Breast epithelium (tissue), 4 donors: ENCODE measurements at regions not wholly inside any gene's neighbourhood (a gene's known extent, or its start where the extent isn't known, plus 50 kb on each side); places are given as distances from the start of the nearest gene placed in this dataset.

Experiments
- DNase-seq, 2 donors: peaks; one replicate each; pipeline ENCODE4 v3.0.0-alpha.2; 2019; ENCODE audit warnings: low spot score in 2 of 2
- H3K27ac ChIP-seq, 2 donors: fragments of 200-600 bp; sonication (generic) in 1 of 2; one replicate each; pipeline ENCODE4 v1.5.1; 2016 to 2019; ENCODE audit warnings: mild to moderate bottlenecking in 1 of 2
- H3K27me3 ChIP-seq, 2 donors: fragments of 200-600 bp; sonication (generic) in 1 of 2; one replicate each; pipeline versions ENCODE4 v1.5.1 to v1.6.0; 2017 to 2019; ENCODE audit warnings: control low read depth in 1 of 2, mild to moderate bottlenecking in 1 of 2
- H3K36me3 ChIP-seq: fragments of 200-600 bp; one replicate; pipeline ENCODE4 v1.5.1; 2019
- H3K4me1 ChIP-seq, 2 donors: fragments of 200-600 bp; sonication (generic); one replicate each; pipeline ENCODE4 v1.5.1; 2016 to 2019; ENCODE audit warnings: control low read depth in 1 of 2
- H3K4me3 ChIP-seq, 3 donors: fragments of 200-600 bp; sonication (generic); 1 replicate in 2 of 3; 2 replicates in 1 of 3; pipeline ENCODE4 v1.5.1; 2016 to 2019; ENCODE audit warnings: mild to moderate bottlenecking in 3 of 3, moderate library complexity in 2 of 3
- H3K9me3 ChIP-seq, 2 donors: fragments of 200-600 bp; sonication (generic) in 1 of 2; one replicate each; pipeline ENCODE4 v1.5.1; 2016 to 2019; ENCODE audit warnings: control low read depth in 1 of 2
- CTCF ChIP-seq, 3 donors: fragments of 450-650 bp; IDR thresholded peaks; one replicate each; pipeline ENCODE4 v1.5.1; 2016 to 2017; ENCODE audit warnings: antibody characterized with exemption in 3 of 3, mild to moderate bottlenecking in 3 of 3, moderate library complexity in 3 of 3
- POLR2A ChIP-seq: fragments of 450-650 bp; IDR thresholded peaks from one replicate; pipeline ENCODE4 v1.6.1; 2016; ENCODE audit warnings: antibody characterized with exemption, mild to moderate bottlenecking, moderate library complexity
- POLR2AphosphoS5 ChIP-seq, 3 donors: sonication (generic); formaldehyde crosslinking; IDR thresholded peaks; one replicate each; pipeline ENCODE4 v1.6.1; 2017; ENCODE audit warnings: antibody characterized with exemption in 3 of 3
- intact Hi-C: fragments of 100-400 bp; cut with DNase I; formaldehyde crosslinking; loops from one replicate; pipeline ENCODE4 v1.15.1; 2023; ENCODE audit warnings: low total_unique reads

- DNase-seq, result no peak
- Histone ChIP-seq H3K4me3 (no peak overlapping the region), H3K27ac (no peak overlapping the region), H3K27me3 (no peaks in the 10 kb centered on the region), H3K4me1 (no peaks in the 10 kb centered on the region), H3K9me3 (no peaks in the 10 kb centered on the region), H3K36me3 (no peaks in the 10 kb centered on the region)
- intact Hi-C loops, result no loop called here
- TF ChIP-seq CTCF (IDR thresholded peaks at IDR 0.05) (no peak), POLR2AphosphoS5 (IDR thresholded peaks at IDR 0.05) (no peak), POLR2A (no peak)
These were observed 234.3 kb downstream of the ETAA1 start for GRCh38 chr2:67631483-67631882.

GRCh38 chr2:67633212-67633856, 236.2 kb downstream of the ETAA1 start:
- no peaks in the 10 kb centered on the region for H3K27me3 ChIP-seq
- H3K9me3 ChIP-seq, result no peaks in the 10 kb centered on the region
- DNase-seq, result no peak
- no peaks in the 10 kb centered on the region for H3K36me3 ChIP-seq
- no peak overlapping the region for H3K27ac ChIP-seq
- intact Hi-C loops, result no loop called here
- no peak for TF ChIP-seq POLR2AphosphoS5 (IDR thresholded peaks at IDR 0.05)
- H3K4me1 ChIP-seq, result no peaks in the 10 kb centered on the region
- H3K4me3 ChIP-seq, result no peak overlapping the region

GRCh38 chr2:67638146-67638545, 241.0 kb downstream of the ETAA1 start:
- H3K9me3 ChIP-seq, result no peaks in the 10 kb centered on the region
- TF ChIP-seq POLR2A, result no peak
- no peak for TF ChIP-seq CTCF (IDR thresholded peaks at IDR 0.05)
- no peak for TF ChIP-seq POLR2AphosphoS5 (IDR thresholded peaks at IDR 0.05)
- H3K36me3 ChIP-seq, result no peaks in the 10 kb centered on the region
- DNase-seq, result no peak
- no peak overlapping the region for H3K4me3 ChIP-seq
- no peak overlapping the region for H3K27ac ChIP-seq
- H3K27me3 ChIP-seq, result no peaks in the 10 kb centered on the region
- intact Hi-C loops, result no loop called here
- no peaks in the 10 kb centered on the region for H3K4me1 ChIP-seq

GRCh38 chr2:67641312-67642045, 244.3 kb downstream of the ETAA1 start:
- H3K4me1 ChIP-seq, result no peaks in the 10 kb centered on the region
- H3K4me3 ChIP-seq, result no peak overlapping the region
- no peak overlapping the region for H3K27ac ChIP-seq
- TF ChIP-seq CTCF (IDR thresholded peaks at IDR 0.05) (no peak), POLR2A (no peak), POLR2AphosphoS5 (IDR thresholded peaks at IDR 0.05) (no peak)
- no peaks in the 10 kb centered on the region for H3K27me3 ChIP-seq
- H3K9me3 ChIP-seq, result peaks cover 0 to 5% of the 10 kb centered on the region in 2 donors
- intact Hi-C loops, result no loop called here
- no peak for DNase-seq
- no peaks in the 10 kb centered on the region for H3K36me3 ChIP-seq

GRCh38 chr2:67642046-67642382, 244.9 kb downstream of the ETAA1 start:
- H3K27ac ChIP-seq, result no peak overlapping the region
- TF ChIP-seq CTCF (IDR thresholded peaks at IDR 0.05), result no peak
- TF ChIP-seq POLR2AphosphoS5 (IDR thresholded peaks at IDR 0.05), result no peak
- no peak for TF ChIP-seq POLR2A
- no peaks in the 10 kb centered on the region for H3K27me3 ChIP-seq
- intact Hi-C loops, result no loop called here
- peaks cover 3 to 10% of the 10 kb centered on the region in 2 donors for H3K9me3 ChIP-seq
- DNase-seq, result no peak
- no peak overlapping the region for H3K4me3 ChIP-seq
- no peaks in the 10 kb centered on the region for H3K4me1 ChIP-seq
- H3K36me3 ChIP-seq, result no peaks in the 10 kb centered on the region
